GM21717 (cell line): ENCODE measurements at regions not wholly inside any gene's neighbourhood (a gene's known extent, or its start where the extent isn't known, plus 50 kb on each side); places are given as distances from the start of the nearest gene placed in this dataset.

ENCODE experiments used
- ATAC-seq: cut with Tn5 transposase; IDR thresholded peaks from one replicate; pipeline ENCODE4 v1.9.1; 2021; ENCODE audit warnings: mild to moderate bottlenecking, moderate library complexity; ENCODE audit not compliant: unreplicated experiment

DNA sequence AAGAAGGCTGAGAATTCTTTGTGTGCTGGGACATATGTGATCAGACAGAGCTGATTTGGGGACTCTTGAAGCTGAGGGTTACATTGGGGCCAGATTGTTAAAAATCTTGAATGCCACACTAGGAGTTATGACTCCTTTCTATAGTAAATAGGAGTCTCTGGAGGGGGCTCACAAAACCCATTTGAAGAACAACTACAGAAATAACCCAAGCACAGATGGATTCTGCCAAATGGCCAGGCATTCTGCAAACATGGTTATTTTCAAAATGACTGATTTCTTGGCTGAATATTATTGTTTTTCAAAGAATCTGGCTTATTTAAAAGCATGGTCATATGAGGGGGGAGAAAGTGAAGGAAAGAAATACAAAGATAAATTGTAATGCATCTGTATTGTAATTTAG, 625.5 kb upstream of the TENM4 start:
- ATAC-seq, result no peak

DNA sequence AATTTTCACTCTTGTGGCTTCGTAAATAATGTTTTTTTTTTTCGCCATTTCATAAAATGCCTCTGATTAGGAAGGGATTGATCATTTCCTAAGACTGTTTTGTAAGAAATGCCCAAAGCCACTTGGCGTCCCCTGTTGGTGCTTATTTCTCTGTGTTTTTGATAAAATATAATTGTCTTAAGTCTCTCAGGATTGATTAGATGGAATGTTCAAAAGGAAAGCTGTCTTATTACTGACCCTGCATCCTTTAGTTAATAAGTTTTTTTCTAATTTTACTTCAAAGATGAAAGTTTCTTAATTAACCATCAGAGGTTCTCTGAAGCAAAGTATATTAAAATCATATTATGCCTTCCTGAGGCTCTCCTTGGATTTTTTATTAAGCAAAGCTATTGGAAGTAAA, 624.3 kb upstream of the TENM4 start:
- no peak for ATAC-seq

GRCh38 chr11:80061056-80061455, 620.2 kb upstream of the TENM4 start:
- ATAC-seq, result no peak

DNA sequence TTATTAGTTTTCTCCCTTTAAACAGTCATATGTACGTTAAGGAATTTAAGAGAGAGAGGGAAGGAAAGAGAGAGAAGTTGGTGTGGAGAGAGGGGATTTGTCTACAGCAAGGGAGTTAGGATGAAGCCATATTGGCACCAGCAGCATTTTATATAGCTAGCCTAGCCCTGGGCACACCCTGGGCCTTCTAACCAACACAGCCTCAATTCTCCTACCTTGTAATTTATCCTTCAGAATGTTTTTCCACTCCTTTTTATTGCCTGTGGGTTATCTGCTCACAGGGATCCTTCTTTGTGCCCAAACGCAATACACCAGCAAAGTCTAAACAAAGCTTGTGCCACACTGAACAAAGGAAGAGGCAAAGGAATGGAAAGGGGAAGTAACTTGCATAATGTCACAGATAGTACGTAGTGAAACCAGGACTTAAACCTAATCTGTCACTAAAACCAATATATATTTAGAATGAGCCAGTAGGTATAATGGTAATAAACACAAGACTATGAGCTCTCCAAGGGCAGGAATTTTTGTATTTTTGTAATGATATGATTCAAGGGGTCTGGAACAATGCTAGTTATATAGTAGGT, 613.8 kb upstream of the TENM4 start:
- ATAC-seq, result no peak

DNA sequence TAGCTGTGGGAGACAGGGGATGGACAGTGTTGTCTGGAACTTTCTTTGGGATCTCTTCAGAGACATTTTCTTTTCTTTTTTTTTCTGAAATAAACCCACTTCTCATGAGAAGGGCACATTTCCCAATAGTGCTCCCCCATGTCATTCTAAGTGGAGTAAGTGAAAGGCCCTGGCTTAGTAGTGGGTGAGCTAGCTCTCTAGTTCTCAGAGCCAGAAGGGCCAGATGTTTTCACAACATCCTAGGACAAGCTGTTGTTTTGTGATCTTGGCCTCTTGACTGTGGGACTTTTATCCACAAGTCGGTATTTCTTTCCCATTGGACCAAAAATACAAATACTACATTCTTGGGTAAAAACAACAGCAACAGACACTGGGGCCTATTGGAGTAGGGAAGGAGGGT, 607.7 kb upstream of the TENM4 start:
- ATAC-seq, result no peak

DNA sequence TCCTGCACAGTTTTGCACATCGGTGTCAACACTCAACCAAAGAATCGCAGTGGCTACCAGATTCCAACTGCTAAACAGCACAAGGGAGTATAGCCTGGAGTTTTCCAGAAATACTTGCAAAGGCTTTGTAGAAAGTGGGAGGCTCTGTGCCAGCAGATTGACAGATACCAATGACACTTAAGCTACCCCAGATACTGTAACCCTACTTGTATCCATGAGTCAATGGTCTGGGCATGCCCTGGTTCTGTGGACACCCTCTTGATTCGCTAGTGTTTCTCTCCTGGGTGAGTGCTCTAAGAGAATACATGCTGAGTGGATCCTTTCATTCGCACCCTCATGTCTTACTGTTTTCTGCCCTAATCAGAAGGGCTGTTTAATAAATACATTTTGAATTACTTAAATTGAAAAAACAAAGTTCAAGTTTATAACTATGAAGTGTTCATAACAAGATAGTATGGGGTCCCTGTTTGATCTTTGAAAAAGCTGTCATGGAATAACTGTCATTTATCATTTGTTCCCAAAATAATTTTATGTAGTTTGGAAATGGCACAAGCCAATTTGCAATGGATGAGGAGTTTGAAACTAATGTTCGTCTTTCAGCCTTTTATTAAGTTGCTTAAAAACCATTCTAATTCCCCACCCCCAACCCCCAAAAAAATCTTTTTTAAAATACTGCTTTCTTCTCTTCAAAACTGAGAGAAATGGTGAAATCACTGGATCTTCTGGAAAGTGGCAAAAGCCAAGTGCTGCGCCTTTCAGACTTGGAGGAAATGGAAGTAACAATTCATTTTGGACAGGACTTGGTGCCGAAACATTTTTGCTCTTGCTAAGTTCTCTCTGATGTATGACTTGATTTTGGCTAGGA, 600.5 kb upstream of the TENM4 start:
- no peak for ATAC-seq

- ATAC-seq, result no peak
These were observed 594.0 kb upstream of the TENM4 start for GRCh38 chr11:80034801-80035200.

- ATAC-seq, result no peak
These were observed 590.3 kb upstream of the TENM4 start for GRCh38 chr11:80031014-80031600.

GRCh38 chr11:80028998-80029397, 588.2 kb upstream of the TENM4 start:
- no peak for ATAC-seq

DNA sequence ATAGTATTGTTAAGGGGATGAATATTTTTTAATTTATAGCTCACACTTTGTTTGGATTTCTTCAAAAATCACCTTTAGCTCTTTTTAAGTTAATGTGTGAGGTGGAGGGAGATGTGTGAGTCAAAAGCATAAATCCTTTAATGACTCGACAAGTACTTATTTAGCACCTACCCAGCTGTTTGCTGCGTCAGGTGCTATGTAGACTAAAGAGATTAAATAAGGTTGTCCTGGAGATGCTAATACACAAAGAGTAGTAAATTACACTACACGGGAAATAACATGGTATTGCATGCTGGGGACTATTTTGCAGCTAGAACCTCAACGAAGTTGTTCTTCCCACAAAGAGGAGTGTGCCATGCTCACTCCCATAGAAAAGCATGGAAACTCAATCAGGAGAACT, 583.3 kb upstream of the TENM4 start:
- ATAC-seq, result peak; percentile 53

DNA sequence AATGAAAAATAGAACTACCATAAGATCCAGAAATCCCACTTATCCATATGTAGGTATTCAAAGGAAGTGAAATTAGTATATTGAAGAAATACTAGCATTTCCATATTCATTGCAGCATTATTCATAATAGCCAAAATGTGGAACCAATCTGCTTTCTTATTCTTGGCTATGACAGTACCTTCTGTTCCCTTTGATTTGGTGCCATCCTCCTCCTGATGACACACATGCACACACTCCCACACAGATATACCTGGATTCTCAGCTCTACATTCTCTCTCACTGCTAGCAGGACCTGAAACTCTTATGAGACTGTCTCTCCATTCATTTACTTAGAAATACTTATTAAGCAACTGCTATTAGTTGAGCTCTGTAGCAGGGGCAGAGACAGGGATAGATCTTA, 582.6 kb upstream of the TENM4 start:
- ATAC-seq, result no peak

- ATAC-seq, result no peak
These were observed 569.7 kb upstream of the TENM4 start for GRCh38 chr11:80010536-80010935.

DNA sequence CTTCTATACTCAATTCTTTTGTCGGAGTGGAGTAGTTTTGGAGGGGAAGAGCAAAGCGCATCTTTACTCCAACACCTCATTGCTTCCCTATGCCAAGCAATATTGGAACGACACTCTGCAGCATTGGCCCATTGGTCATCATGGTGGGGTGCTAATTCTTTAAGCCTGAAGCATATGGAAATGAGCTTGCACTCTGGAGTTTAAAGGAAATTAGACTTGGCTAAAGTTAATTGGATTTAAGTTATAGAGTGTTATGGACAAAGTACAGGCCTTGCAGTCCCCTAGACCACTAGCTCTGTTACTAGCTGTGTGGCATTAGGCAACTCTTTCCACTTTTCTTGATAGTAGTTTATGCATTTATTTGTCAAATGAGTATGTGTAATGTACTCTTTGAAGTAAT, 568.3 kb upstream of the TENM4 start:
- no peak for ATAC-seq

GRCh38 chr11:80007616-80008015, 566.8 kb upstream of the TENM4 start:
- no peak for ATAC-seq

GRCh38 chr11:79990141-79990540, 549.3 kb upstream of the TENM4 start:
- ATAC-seq, result no peak

GRCh38 chr11:79982185-79982584, 541.4 kb upstream of the TENM4 start:
- no peak for ATAC-seq

DNA sequence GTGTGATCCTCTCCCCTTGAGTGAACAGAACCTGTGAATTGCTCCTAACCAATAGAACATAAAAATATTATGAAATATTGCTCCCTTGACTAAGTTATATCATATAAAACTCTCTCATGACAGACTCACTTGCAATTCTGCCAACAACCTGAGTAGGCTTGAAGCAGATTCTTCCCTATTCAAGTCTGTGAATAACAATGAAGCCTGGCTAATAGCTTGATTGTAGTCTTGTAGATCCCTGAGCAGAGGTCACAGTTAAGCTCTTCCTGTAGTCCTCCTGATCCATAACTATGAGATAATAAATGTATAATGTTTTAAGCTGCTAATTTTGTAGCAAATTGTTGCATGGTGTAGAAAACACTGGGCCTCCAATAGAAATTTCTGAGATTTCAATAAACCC, 540.1 kb upstream of the TENM4 start:
- no peak for ATAC-seq

GRCh38 chr11:79973721-79974617, 533.1 kb upstream of the TENM4 start:
- ATAC-seq, result no peak

DNA sequence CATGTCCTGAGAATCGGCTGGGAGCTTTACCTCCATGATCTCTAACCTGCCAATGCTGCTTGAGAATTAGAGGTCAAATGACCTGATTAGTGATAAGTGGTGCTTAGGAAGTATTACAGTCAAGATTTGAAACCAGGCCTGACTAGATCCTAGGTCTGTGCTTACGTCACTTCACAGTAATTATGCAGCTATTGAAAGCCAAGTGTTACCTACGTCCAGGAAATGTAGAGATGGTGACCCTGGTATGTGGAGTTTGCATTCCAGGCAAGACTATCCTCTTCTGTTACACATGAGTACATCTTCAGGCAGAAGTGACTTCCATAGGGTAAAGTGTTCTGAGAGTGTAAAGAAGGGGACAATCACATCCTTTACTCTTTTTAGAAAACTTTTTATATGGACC, 530.4 kb upstream of the TENM4 start:
- ATAC-seq, result no peak

- no peak for ATAC-seq
These were observed 525.8 kb upstream of the TENM4 start for GRCh38 chr11:79966592-79966991.
